H9 (cell line): ENCODE measurements at regions not wholly inside any gene's neighbourhood (a gene's known extent, or its start where the extent isn't known, plus 50 kb on each side); places are given as distances from the start of the nearest gene placed in this dataset.

Experiments
- DNase-seq: peaks from one replicate; pipeline ENCODE4 v3.0.0-alpha.2; 2017
- H2AFZ ChIP-seq: one replicate; pipeline ENCODE4 v1.6.1; 2013; ENCODE audit warnings: mild to moderate bottlenecking, low read length, control low read depth, moderate library complexity
- H2AK5ac ChIP-seq: 2 replicates; pipeline ENCODE4 v1.6.1; 2013; ENCODE audit warnings: low read length, control low read depth, mixed read lengths; ENCODE audit not compliant: insufficient read length
- H2BK120ac ChIP-seq: one replicate; pipeline ENCODE4 v1.6.1; 2013; ENCODE audit warnings: low read depth, mild to moderate bottlenecking, low read length, control low read depth, inconsistent platforms; ENCODE audit not compliant: poor library complexity, severe bottlenecking
- H2BK12ac ChIP-seq: 2 replicates; pipeline ENCODE4 v1.6.1; 2013; ENCODE audit warnings: low read length, control low read depth, mixed read lengths, low read depth; ENCODE audit not compliant: insufficient read length
- H2BK15ac ChIP-seq: 2 replicates; pipeline ENCODE4 v1.6.1; 2013; ENCODE audit warnings: low read depth, low read length, control low read depth
- H2BK20ac ChIP-seq: one replicate; pipeline ENCODE4 v1.6.1; 2013; ENCODE audit warnings: low read depth, mild to moderate bottlenecking, low read length, control low read depth, inconsistent platforms; ENCODE audit not compliant: poor library complexity, severe bottlenecking
- H2BK5ac ChIP-seq: 2 replicates; pipeline ENCODE4 v1.6.1; 2013; ENCODE audit warnings: low read length, control low read depth, mixed read lengths; ENCODE audit not compliant: insufficient read length
- H3K14ac ChIP-seq: 2 replicates; pipeline ENCODE4 v1.6.1; 2013; ENCODE audit warnings: low read length, control low read depth; ENCODE audit not compliant: insufficient read depth
- H3K18ac ChIP-seq: 2 replicates; pipeline ENCODE4 v1.6.1; 2013; ENCODE audit warnings: low read depth, mild to moderate bottlenecking, mixed read lengths, low read length, control low read depth; ENCODE audit not compliant: insufficient read length
- H3K23ac ChIP-seq: 2 replicates; pipeline ENCODE4 v1.6.1; 2013; ENCODE audit warnings: low read length, control low read depth, mixed read lengths, low read depth; ENCODE audit not compliant: insufficient read length
- H3K23me2 ChIP-seq: 2 replicates; pipeline ENCODE4 v1.6.1; 2013; ENCODE audit warnings: low read depth, mild to moderate bottlenecking, mixed read lengths, low read length, control low read depth; ENCODE audit not compliant: insufficient read length, poor library complexity, severe bottlenecking
- H3K27ac ChIP-seq: 2 replicates; pipeline ENCODE4 v1.5.1; 2013; ENCODE audit warnings: low read length, control low read depth, mixed read lengths, low read depth; ENCODE audit not compliant: insufficient read length
- H3K27me3 ChIP-seq: 2 replicates; pipeline ENCODE4 v1.6.1; 2013; ENCODE audit warnings: low read length, control low read depth, inconsistent platforms; ENCODE audit not compliant: insufficient read depth
- H3K4ac ChIP-seq: 2 replicates; pipeline ENCODE4 v1.6.1; 2013; ENCODE audit warnings: low read depth, mild to moderate bottlenecking, control low read depth, inconsistent platforms, low read length, moderate library complexity
- H3K4me1 ChIP-seq: 2 replicates; pipeline ENCODE4 v1.6.1; 2013; ENCODE audit warnings: low read length, control low read depth, inconsistent platforms; ENCODE audit not compliant: insufficient read depth
- H3K4me2 ChIP-seq: 2 replicates; pipeline ENCODE4 v1.6.1; 2013; ENCODE audit warnings: low read length, control low read depth, mixed read lengths; ENCODE audit not compliant: insufficient read length, insufficient read depth
- H3K56ac ChIP-seq: 2 replicates; pipeline ENCODE4 v1.6.1; 2013; ENCODE audit warnings: low read depth, mild to moderate bottlenecking, mixed read lengths, low read length, control low read depth; ENCODE audit not compliant: insufficient read length
- H3K79me1 ChIP-seq: 2 replicates; pipeline ENCODE4 v1.6.1; 2013; ENCODE audit warnings: low read depth, mild to moderate bottlenecking, moderate library complexity, low read length, control low read depth, inconsistent platforms; ENCODE audit not compliant: insufficient read depth, poor library complexity, severe bottlenecking
- H3K79me2 ChIP-seq: 2 replicates; pipeline ENCODE4 v1.6.1; 2013; ENCODE audit warnings: low read length, control low read depth, inconsistent platforms; ENCODE audit not compliant: insufficient read depth
- H3K9ac ChIP-seq: 2 replicates; pipeline ENCODE4 v1.6.1; 2013; ENCODE audit warnings: low read length, control low read depth, mixed read lengths; ENCODE audit not compliant: insufficient read length; ENCODE audit errors: extremely low read depth
- H3K9me3 ChIP-seq: one replicate; pipeline ENCODE4 v1.6.1; 2013; ENCODE audit warnings: low read depth, low read length, inconsistent platforms; ENCODE audit not compliant: control insufficient read depth
- H3T11ph ChIP-seq: one replicate; pipeline ENCODE4 v1.6.1; 2013; ENCODE audit warnings: mild to moderate bottlenecking, low read length, control low read depth, inconsistent platforms
- H4K20me1 ChIP-seq: one replicate; pipeline ENCODE4 v1.6.1; 2013; ENCODE audit not compliant: control insufficient read depth, insufficient read length, insufficient read depth
- H4K5ac ChIP-seq: 2 replicates; pipeline ENCODE4 v1.6.1; 2013; ENCODE audit warnings: low read depth, mild to moderate bottlenecking, mixed read lengths, low read length, control low read depth; ENCODE audit not compliant: insufficient read length
- H4K8ac ChIP-seq: replicated peaks from 2 replicates; pipeline ENCODE4 v1.6.1; 2013; ENCODE audit warnings: low read length, control low read depth, mixed read lengths, low read depth; ENCODE audit not compliant: insufficient read length
- H4K91ac ChIP-seq: 2 replicates; pipeline ENCODE4 v1.6.1; 2013; ENCODE audit warnings: low read depth, mild to moderate bottlenecking, moderate library complexity, mixed read lengths, low read length, control low read depth; ENCODE audit not compliant: insufficient read length
- H3K27ac Mint-ChIP-seq, 3 experiments: 2 replicates in 2 of 3; 3 replicates in 1 of 3; pipeline ENCODE4 v1.8.0; 2020 to 2021; ENCODE audit warnings: mixed read lengths in 3 of 3, mild to moderate bottlenecking in 1 of 3, moderate library complexity in 1 of 3
- H3K27me3 Mint-ChIP-seq: 2 replicates; pipeline ENCODE4 v1.8.0; 2021; ENCODE audit warnings: low read depth, mild to moderate bottlenecking, moderate library complexity, mixed read lengths
- H3K36me3 Mint-ChIP-seq, 3 experiments: 2 replicates in 2 of 3; 3 replicates in 1 of 3; pipeline ENCODE4 v1.8.0; 2020 to 2021; ENCODE audit warnings: low read depth in 3 of 3, mixed read lengths in 3 of 3; ENCODE audit not compliant: insufficient read depth in 1 of 3
- H3K4me1 Mint-ChIP-seq, 2 experiments: 2 replicates each; pipeline ENCODE4 v1.8.0; 2020; ENCODE audit warnings: mixed read lengths in 2 of 2
- H3K4me3 Mint-ChIP-seq, 2 experiments: 2 replicates in 1 of 2; 3 replicates in 1 of 2; pipeline ENCODE4 v1.8.0; 2020 to 2021; ENCODE audit warnings: mild to moderate bottlenecking in 2 of 2, mixed read lengths in 2 of 2, moderate library complexity in 1 of 2
- H3K9me3 Mint-ChIP-seq, 2 experiments: 2 replicates in 1 of 2; 3 replicates in 1 of 2; pipeline ENCODE4 v1.8.0; 2020; ENCODE audit warnings: mild to moderate bottlenecking in 2 of 2, mixed read lengths in 2 of 2, moderate library complexity in 1 of 2
- WGBS: extraction: QIAGEN DNeasy Blood & Tissue Kit; methylation state at CpG from one replicate; pipeline ENCODE4 v1.1.7; 2013; ENCODE audit warnings: missing lambda C conversion rate, low lambda C conversion rate, mixed read lengths; ENCODE audit not compliant: insufficient read length; ENCODE audit errors: extremely low coverage; 5-methylcytosine and 5-hydroxymethylcytosine counted together
- TF ChIP-seq, protein P1 (sequence below): fragments of 200-600 bp; sonication (generic); conservative IDR thresholded peaks from 3 replicates; pipeline ENCODE4 v1.8.0; 2021; ENCODE audit warnings: antibody characterized with exemption, mild to moderate bottlenecking

DNA sequence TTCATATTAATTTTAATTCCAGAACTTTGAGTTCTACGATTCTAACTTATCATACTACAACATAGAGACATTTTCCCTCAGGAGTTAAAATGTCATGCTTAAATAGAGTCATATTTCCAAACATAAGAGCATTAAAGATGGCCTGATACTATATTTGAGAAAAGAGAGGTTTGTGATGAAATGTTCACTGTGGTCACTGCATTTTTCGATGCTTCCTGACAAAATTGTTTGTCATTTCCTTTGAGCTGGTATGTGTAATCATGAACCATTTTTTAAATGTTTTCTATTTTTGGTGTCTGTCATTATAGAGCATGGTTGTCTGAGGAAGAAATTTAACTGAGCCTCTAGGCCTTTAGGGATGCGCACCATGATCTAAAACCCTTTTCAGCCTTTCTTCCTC is 721.4 kb upstream of the NR2F2 start:
- no peak for DNase-seq
- Histone ChIP-seq H2AK5ac (no peak overlapping the region), H3K9me3 (no peaks in the 10 kb centered on the region), H3K4ac (no peak overlapping the region), H3K23me2 (no peaks in the 10 kb centered on the region), H3K23ac (no peak overlapping the region), H3K9ac (no peak overlapping the region), H2BK5ac (no peak overlapping the region), H2BK15ac (no peak overlapping the region), H3K27me3 (no peaks in the 10 kb centered on the region), H3K18ac (no peak overlapping the region), H2BK120ac (no peak overlapping the region), H3K56ac (no peak overlapping the region), H3K27ac (no peak overlapping the region), H2BK12ac (no peak overlapping the region), H3K4me2 (no peak overlapping the region), H4K8ac (no peak overlapping the region), H3K14ac (no peak overlapping the region), H2AFZ (no peak overlapping the region), H4K5ac (no peak overlapping the region), H4K91ac (no peak overlapping the region), H2BK20ac (no peak overlapping the region), H3T11ph (no peak overlapping the region), H3K79me2 (no peaks in the 10 kb centered on the region), H3K4me1 (no peaks in the 10 kb centered on the region), H4K20me1 (no peaks in the 10 kb centered on the region), H3K79me1 (no peaks in the 10 kb centered on the region)
- TF ChIP-seq, protein P1, sequence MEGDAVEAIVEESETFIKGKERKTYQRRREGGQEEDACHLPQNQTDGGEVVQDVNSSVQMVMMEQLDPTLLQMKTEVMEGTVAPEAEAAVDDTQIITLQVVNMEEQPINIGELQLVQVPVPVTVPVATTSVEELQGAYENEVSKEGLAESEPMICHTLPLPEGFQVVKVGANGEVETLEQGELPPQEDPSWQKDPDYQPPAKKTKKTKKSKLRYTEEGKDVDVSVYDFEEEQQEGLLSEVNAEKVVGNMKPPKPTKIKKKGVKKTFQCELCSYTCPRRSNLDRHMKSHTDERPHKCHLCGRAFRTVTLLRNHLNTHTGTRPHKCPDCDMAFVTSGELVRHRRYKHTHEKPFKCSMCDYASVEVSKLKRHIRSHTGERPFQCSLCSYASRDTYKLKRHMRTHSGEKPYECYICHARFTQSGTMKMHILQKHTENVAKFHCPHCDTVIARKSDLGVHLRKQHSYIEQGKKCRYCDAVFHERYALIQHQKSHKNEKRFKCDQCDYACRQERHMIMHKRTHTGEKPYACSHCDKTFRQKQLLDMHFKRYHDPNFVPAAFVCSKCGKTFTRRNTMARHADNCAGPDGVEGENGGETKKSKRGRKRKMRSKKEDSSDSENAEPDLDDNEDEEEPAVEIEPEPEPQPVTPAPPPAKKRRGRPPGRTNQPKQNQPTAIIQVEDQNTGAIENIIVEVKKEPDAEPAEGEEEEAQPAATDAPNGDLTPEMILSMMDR = no peak
- Mint-ChIP-seq H3K4me3 (no peak overlapping the region), H3K4me1 (no peaks in the 10 kb centered on the region), H3K27me3 (no peaks in the 10 kb centered on the region), H3K27ac (no peak overlapping the region), H3K9me3 (no peaks in the 10 kb centered on the region), H3K36me3 (no peaks in the 10 kb centered on the region)
- WGBS = no CpG with 5 or more reads among the region's 3 CpGs
